BJ (cell line): ENCODE measurements at regions not wholly inside any gene's neighbourhood (a gene's known extent, or its start where the extent isn't known, plus 50 kb on each side); places are given as distances from the start of the nearest gene placed in this dataset.

Source experiments
- CTCF ChIA-PET: fragments of 350-600 bp; formaldehyde crosslinking; extraction: SDS; loops from one replicate; lab custom pipeline; 2021; ENCODE audit warnings: antibody characterized with exemption, inconsistent platforms; lab: Yijun Ruan, JAX
- POLR2A ChIA-PET: fragments of 300-600 bp; sonication (Branson Sonifier 250); formaldehyde crosslinking; extraction: SDS; loops from one replicate; lab custom pipeline; 2021; ENCODE audit warnings: antibody characterized with exemption; lab: Charles Lee
- DNase-seq: peaks from one replicate; pipeline ENCODE4 v3.0.0-alpha.2; 2011; ENCODE audit warnings: low read depth
- H3K27me3 ChIP-seq: 2 replicates; pipeline ENCODE4 v1.6.0; 2011; ENCODE audit warnings: low read length; ENCODE audit not compliant: control insufficient read depth, insufficient read depth
- H3K36me3 ChIP-seq: 2 replicates; pipeline ENCODE4 v1.5.1; 2011; ENCODE audit warnings: low read length; ENCODE audit not compliant: control insufficient read depth, insufficient read depth
- H3K4me3 ChIP-seq: 2 replicates; pipeline ENCODE4 v1.5.1; 2011; ENCODE audit warnings: low read depth, mild to moderate bottlenecking, control low read depth, low read length
- TF ChIP-seq, protein P1 (sequence below): IDR thresholded peaks from 2 replicates; pipeline ENCODE4 v1.5.1; 2011; ENCODE audit warnings: low read depth, mild to moderate bottlenecking, control low read depth, inconsistent platforms, low read length, moderate library complexity; ENCODE audit not compliant: insufficient read depth

DNA sequence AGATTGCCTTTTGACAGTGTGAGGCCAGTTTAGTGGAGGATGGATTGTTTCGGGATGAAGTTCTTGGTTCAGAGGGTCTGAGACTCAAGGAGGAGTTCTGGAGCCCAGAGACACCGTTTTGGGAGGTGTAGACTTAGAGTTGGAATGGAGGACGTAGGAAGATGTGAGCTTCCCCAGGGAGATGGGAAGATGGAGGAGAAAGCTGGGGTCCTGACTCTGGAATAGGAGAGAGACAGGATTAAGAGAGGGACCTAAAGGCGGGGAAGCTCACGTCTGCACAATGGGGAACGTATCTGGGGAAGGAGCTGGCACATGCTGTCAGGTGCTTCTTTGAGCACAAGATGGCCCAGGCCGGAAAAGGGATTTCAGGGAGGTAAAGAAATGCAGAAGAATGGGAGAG is 71.3 kb upstream of the CLDN5 start:
- Histone ChIP-seq H3K27me3 (peaks cover 1% of the 10 kb centered on the region; the same call in 1 of the 2 replicates), H3K4me3 (no peak overlapping the region), H3K36me3 (no peaks in the 10 kb centered on the region)
- ChIA-PET CTCF (interaction anchor here (1.0 to 1.2 kb wide), 2 partner anchors 15 to 35 kb away, joined by 4 to 5 read pairs; no protein-coding TSS in a partner anchor), POLR2A (no interaction called here)
- no peak for DNase-seq
- TF ChIP-seq, protein P1, sequence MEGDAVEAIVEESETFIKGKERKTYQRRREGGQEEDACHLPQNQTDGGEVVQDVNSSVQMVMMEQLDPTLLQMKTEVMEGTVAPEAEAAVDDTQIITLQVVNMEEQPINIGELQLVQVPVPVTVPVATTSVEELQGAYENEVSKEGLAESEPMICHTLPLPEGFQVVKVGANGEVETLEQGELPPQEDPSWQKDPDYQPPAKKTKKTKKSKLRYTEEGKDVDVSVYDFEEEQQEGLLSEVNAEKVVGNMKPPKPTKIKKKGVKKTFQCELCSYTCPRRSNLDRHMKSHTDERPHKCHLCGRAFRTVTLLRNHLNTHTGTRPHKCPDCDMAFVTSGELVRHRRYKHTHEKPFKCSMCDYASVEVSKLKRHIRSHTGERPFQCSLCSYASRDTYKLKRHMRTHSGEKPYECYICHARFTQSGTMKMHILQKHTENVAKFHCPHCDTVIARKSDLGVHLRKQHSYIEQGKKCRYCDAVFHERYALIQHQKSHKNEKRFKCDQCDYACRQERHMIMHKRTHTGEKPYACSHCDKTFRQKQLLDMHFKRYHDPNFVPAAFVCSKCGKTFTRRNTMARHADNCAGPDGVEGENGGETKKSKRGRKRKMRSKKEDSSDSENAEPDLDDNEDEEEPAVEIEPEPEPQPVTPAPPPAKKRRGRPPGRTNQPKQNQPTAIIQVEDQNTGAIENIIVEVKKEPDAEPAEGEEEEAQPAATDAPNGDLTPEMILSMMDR: no peak

DNA sequence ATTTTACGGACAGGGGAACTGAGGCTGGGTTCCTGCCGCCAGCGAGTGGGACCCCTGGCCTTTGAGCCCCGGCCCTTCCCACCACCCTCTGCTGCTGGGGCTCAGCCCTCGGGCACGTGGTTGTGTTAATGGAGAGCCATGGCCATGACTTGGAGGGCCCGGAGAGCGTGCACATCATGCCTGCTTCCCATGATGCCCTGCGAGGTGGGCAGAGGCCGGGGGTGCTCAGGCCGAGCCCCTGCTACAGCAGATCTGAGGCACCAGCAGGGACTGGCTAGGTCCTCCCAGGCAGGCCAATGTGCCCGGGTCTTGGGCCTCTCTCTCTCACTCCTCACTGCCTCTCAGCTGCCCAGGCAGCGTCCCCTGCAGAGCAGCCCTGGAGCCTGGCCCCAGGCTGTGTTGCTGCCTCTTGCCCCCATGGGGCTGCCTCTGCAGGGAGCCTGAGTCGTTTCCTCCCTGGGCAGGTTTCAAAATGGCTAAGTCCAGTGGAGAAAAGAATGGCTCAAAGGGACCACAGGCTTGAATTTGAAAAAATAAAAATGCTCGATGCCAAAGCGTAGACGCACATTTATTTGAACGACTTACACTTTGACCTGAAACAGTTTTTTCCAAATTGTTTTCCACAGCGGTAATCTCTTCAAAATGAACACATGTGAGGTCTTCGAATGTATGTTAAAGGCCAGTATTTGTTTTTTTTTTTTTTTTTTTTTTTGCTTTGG is 72.6 kb upstream of the CLDN5 start:
- no peak overlapping the region for H3K4me3 ChIP-seq
- DNase-seq: no peak
- peaks cover 1% of the 10 kb centered on the region; the same call in 1 of the 2 replicates for H3K27me3 ChIP-seq
- H3K36me3 ChIP-seq: no peaks in the 10 kb centered on the region
- ChIA-PET CTCF (interaction anchor here (1.2 kb wide), 1 partner anchor 34 kb away, joined by 4 read pairs; no protein-coding TSS in a partner anchor), POLR2A (no interaction called here)
- TF ChIP-seq, protein P1: no peak

DNA sequence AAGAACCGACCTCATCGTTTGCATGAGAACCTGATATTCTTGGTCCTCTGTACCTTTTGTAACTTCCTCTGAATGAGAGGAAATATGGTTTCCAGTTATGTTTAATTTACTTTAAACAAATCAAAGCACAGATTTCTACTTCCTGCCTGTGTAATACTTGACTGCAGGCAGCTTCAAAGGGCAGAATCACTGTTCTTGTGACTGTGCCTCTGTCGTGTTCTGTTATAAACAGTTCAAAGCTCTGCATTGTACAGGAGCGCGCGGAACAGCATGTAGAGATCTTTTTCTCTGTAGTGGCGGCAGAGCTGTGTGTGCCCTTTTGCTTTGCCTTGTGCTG is 73.2 kb upstream of the CLDN5 start:
- CTCF ChIA-PET: no interaction called here
- POLR2A ChIA-PET: no interaction called here

DNA sequence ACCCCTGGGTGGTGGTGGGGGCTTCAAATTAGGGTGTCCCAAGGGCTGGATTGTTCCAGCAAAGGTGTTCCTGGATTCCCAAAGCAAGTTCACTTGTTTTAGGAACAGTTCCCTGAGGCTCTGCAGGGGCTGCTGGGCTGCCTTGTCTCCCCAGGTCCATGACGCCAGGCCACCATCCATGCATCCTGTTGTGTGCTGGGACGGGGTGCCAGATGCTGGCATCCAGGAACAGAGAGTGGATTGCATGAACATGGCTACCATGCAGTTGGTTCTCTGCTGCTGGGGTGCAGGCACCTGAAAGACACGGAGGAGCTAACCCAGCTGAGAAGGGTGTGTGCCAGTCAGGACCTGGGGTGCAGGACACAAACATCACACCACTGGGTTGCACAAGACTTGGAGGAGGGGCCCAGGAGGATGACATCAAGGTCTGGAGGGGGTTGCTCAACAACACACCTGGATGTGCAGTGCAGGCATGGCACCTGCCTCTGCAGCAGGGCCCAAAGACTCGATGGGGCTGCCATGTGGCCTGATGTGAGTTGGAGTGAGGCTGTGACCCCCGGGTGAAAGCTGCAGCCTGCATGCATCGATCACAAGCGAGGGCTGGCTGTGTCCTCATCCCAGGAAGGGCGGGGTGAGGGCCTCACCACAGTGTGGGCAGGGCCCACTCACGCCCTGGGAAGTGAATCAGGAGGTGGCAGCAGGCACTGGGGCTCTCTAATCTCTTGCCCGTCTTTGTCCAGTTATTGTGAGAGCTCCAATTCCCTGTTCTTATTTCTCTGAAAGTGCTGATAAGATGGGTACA is 74.0 kb upstream of the CLDN5 start:
- Histone ChIP-seq H3K27me3 (peaks cover 1% of the 10 kb centered on the region; the same call in 1 of the 2 replicates), H3K4me3 (no peak overlapping the region), H3K36me3 (no peaks in the 10 kb centered on the region)
- CTCF ChIA-PET: no interaction called here
- TF ChIP-seq, protein P1: no peak
- POLR2A ChIA-PET: no interaction called here
- no peak for DNase-seq

More for the DNA sequence above, 73.2 kb upstream of the CLDN5 start:
- TF ChIP-seq, protein P1: no peak
- DNase-seq: no peak
- no peaks in the 10 kb centered on the region for H3K36me3 ChIP-seq
- no peak overlapping the region for H3K4me3 ChIP-seq
- H3K27me3 ChIP-seq: peaks cover 1% of the 10 kb centered on the region; the same call in 1 of the 2 replicates

DNA sequence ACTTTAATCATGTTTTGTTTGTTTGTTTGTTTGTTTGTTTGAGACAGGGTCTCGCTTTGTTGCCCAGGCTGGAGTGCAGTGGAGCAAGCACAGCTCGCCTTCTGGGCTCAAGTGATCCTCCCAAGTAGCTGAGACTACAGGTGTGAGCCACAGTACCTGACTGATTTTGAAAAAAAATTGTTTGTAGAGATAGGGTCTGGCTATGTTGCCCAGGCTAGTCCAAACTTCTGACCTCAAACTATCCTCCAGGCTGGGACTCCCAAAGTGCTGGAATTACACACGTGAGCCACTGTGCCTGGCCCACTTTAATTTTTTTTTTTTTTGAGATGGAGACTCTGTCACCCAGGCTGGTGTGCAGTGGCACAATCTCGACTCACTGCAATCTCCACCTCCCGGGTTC is 74.8 kb upstream of the CLDN5 start:
- POLR2A ChIA-PET: no interaction called here
- Histone ChIP-seq H3K36me3 (no peaks in the 10 kb centered on the region), H3K27me3 (0 out of 2 replicates have a peak, but pooled peaks cover 1% of the 10 kb centered on the region), H3K4me3 (no peak overlapping the region)
- TF ChIP-seq, protein P1: no peak
- no peak for DNase-seq
- CTCF ChIA-PET: no interaction called here
